Ishikawa (cell line): ENCODE measurements at regions not wholly inside any gene's neighbourhood (a gene's known extent, or its start where the extent isn't known, plus 50 kb on each side); places are given as distances from the start of the nearest gene placed in this dataset.

ENCODE experiments used
- CEBPB ChIP-seq: IDR thresholded peaks from 2 replicates; pipeline ENCODE4 v1.6.1; 2012
- CREB1 ChIP-seq: IDR thresholded peaks from 2 replicates; pipeline ENCODE4 v1.6.1; 2012; ENCODE audit warnings: low read depth
- EGR1 ChIP-seq: IDR thresholded peaks from 2 replicates; pipeline ENCODE4 v1.6.1; 2012
- EP300 ChIP-seq: IDR thresholded peaks from 2 replicates; pipeline ENCODE4 v1.6.1; 2012; ENCODE audit warnings: borderline replicate concordance
- FOXM1 ChIP-seq: IDR thresholded peaks from 2 replicates; pipeline ENCODE4 v1.6.1; 2012; ENCODE audit warnings: low read depth, borderline replicate concordance
- NFIC ChIP-seq: IDR thresholded peaks from 2 replicates; pipeline ENCODE4 v1.6.1; 2012
- RAD21 ChIP-seq: IDR thresholded peaks from 2 replicates; pipeline ENCODE4 v1.6.1; 2012; ENCODE audit warnings: low read depth
- TAF1 ChIP-seq: IDR thresholded peaks from 2 replicates; pipeline ENCODE4 v1.6.1; 2012; ENCODE audit warnings: low read depth, mild to moderate bottlenecking
- TCF12 ChIP-seq: IDR thresholded peaks from 2 replicates; pipeline ENCODE4 v1.6.1; 2012; ENCODE audit warnings: low read depth
- TEAD4 ChIP-seq: IDR thresholded peaks from 2 replicates; pipeline ENCODE4 v1.6.1; 2012
- YY1 ChIP-seq: IDR thresholded peaks from 2 replicates; pipeline ENCODE4 v1.6.1; 2012; ENCODE audit warnings: low read depth
- ZBTB7A ChIP-seq: IDR thresholded peaks from 2 replicates; pipeline ENCODE4 v1.6.1; 2012; ENCODE audit warnings: low read depth
- TF ChIP-seq, protein P1 (sequence below): IDR thresholded peaks from 2 replicates; pipeline ENCODE4 v1.6.1; 2012; ENCODE audit warnings: low read depth, mild to moderate bottlenecking
- TF ChIP-seq, protein P2 (sequence below): IDR thresholded peaks from 2 replicates; pipeline ENCODE4 v1.6.1; 2012
- TF ChIP-seq, protein P3 (sequence below): IDR thresholded peaks from 2 replicates; pipeline ENCODE4 v1.6.1; 2012

DNA sequence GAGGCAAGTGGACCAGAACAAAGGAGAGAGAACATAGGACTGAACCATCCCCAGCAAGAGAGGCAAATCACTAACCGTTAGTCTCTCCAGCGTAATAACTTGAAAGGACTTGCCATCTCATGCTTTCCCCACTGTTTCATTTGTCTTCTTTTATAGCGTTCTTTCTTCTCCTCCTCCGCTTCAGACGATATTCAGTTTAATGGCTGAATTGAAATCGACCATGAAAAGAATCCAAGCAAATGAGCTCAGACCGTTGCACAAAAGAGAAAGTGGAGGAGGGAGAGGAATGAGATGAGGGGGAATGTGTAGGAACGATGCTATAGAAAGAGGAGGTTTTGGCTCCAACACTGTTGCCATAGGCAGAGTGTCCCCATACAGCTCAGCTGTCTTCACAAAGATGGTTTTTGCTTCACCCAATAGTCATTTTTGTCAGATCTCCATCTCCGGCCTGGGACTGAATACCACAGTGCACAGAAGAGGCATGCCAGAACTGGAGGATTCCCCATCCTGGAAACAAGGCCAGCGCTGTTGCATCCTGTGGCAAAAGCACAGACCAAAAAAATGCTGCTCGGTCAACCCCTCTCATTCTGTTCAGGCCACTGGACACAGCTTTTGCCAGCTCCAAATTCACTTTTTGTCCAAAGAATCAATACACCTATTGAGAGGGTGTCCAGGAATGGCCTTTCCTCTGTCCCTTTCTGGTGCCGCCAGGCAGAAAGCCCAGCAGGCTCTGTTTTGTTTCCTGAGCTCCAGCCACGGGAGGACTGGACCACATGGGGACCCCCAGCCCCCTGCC, 176.1 kb downstream of the ID4 start:
- TF ChIP-seq CEBPB = no peak
- TF ChIP-seq, protein P1, sequence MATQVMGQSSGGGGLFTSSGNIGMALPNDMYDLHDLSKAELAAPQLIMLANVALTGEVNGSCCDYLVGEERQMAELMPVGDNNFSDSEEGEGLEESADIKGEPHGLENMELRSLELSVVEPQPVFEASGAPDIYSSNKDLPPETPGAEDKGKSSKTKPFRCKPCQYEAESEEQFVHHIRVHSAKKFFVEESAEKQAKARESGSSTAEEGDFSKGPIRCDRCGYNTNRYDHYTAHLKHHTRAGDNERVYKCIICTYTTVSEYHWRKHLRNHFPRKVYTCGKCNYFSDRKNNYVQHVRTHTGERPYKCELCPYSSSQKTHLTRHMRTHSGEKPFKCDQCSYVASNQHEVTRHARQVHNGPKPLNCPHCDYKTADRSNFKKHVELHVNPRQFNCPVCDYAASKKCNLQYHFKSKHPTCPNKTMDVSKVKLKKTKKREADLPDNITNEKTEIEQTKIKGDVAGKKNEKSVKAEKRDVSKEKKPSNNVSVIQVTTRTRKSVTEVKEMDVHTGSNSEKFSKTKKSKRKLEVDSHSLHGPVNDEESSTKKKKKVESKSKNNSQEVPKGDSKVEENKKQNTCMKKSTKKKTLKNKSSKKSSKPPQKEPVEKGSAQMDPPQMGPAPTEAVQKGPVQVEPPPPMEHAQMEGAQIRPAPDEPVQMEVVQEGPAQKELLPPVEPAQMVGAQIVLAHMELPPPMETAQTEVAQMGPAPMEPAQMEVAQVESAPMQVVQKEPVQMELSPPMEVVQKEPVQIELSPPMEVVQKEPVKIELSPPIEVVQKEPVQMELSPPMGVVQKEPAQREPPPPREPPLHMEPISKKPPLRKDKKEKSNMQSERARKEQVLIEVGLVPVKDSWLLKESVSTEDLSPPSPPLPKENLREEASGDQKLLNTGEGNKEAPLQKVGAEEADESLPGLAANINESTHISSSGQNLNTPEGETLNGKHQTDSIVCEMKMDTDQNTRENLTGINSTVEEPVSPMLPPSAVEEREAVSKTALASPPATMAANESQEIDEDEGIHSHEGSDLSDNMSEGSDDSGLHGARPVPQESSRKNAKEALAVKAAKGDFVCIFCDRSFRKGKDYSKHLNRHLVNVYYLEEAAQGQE = no peak
- TF ChIP-seq TAF1 = no peak
- TF ChIP-seq RAD21 = no peak
- no peak for TF ChIP-seq YY1
- TF ChIP-seq, protein P2, sequence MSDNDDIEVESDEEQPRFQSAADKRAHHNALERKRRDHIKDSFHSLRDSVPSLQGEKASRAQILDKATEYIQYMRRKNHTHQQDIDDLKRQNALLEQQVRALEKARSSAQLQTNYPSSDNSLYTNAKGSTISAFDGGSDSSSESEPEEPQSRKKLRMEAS = no peak

DNA sequence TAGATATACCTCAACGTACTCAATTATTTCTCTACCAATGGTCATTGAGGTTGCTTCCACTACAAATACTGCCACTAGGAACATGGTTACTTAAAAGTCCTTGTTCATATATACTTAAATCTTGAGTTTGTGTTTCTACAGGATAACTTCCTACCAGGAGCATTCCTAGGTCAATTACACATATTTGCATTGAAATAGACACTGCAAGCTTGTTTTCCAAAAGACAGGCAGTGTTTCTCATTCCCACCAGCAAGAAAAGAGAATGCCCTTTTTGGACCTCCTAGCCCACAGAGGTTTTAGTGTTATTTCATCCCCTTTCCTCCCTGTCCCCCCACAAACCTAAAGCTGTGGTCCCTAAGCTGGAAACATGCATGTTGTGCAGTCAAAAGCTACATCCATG, 177.3 kb downstream of the ID4 start:
- TF ChIP-seq TCF12 (no peak), TAF1 (no peak), ZBTB7A (no peak), TEAD4 (no peak)
- TF ChIP-seq, protein P3, sequence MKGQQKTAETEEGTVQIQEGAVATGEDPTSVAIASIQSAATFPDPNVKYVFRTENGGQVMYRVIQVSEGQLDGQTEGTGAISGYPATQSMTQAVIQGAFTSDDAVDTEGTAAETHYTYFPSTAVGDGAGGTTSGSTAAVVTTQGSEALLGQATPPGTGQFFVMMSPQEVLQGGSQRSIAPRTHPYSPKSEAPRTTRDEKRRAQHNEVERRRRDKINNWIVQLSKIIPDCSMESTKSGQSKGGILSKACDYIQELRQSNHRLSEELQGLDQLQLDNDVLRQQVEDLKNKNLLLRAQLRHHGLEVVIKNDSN = no peak

DNA sequence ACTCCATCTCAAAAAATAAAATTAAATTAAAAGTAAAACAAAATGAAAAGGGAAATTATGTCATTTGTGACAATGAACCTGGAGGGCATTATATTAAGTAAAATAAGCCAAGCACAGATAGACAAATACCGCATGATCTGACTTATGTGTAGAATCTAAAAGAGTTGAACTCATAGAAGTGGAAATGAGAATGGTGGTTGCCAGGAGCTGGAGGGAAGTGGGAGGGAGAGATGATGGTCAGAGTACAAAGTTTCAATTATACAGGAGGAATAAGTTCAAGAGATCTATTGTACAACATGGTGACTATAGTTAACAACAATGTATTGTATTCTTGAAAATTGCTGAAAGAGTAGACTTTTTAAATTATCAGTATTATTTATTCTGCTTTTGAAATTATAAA, 183.4 kb downstream of the ID4 start:
- TF ChIP-seq CREB1 (no peak), EGR1 (no peak), TEAD4 (no peak), CEBPB (no peak), RAD21 (no peak), ZBTB7A (no peak), FOXM1 (no peak), TCF12 (no peak), EP300 (no peak), YY1 (no peak), NFIC (no peak), TAF1 (no peak)
- TF ChIP-seq, protein P2 = no peak
- TF ChIP-seq, protein P3 = no peak
- TF ChIP-seq, protein P1 = no peak

DNA sequence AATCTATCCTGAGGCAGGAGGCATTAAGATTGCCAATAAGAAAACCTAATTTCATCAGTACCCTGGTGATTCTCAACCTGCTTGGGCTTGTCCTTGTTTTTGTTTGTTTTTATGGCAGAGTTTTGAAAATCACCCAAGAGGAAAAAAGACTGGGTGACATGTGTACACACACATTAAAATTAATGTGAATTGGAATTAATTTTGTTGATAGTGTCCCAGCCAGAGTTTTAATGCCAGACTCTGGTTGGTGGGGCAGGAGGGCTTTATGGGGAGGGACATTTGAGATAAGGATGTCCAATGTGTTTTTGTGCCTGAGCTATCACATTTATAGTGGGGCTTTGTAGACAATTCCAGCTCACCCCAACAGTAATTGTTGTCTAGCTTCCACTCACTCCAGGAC, 184.6 kb downstream of the ID4 start:
- TF ChIP-seq EGR1 = no peak
- no peak for TF ChIP-seq NFIC
- no peak for TF ChIP-seq CEBPB
- no peak for TF ChIP-seq TAF1
- TF ChIP-seq CREB1 = no peak
- no peak for TF ChIP-seq TCF12
- TF ChIP-seq TEAD4 = no peak

DNA sequence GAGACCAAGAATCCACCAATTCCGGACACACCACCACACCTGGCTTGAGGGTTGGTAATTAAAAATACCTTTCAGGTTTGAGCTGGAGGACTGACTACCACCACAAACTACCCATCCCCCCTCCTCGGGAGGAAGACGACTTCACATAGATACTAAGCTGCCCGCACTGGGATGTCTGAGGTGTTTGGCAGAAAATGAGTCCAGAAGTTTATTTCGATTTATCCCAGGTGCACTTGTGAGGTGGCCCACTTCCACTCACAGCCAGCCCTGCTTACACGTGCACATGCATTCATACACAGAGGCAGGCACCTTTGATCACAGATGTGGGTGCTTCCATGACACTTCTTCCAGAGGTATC, 187.1 kb downstream of the ID4 start:
- TF ChIP-seq, protein P1 = no peak
- no peak for TF ChIP-seq TAF1
- TF ChIP-seq RAD21 = no peak
- TF ChIP-seq CEBPB = no peak
- no peak for TF ChIP-seq CREB1
- TF ChIP-seq FOXM1 = no peak
- no peak for TF ChIP-seq YY1
- TF ChIP-seq EP300 = no peak
- no peak for TF ChIP-seq ZBTB7A
- TF ChIP-seq, protein P2 = no peak
- no peak for TF ChIP-seq TEAD4
